GM18502 (cell line): ENCODE measurements at regions not wholly inside any gene's neighbourhood (a gene's known extent, or its start where the extent isn't known, plus 50 kb on each side); places are given as distances from the start of the nearest gene placed in this dataset.
"Not testable (repeated sequence)": the region's sequence is repeated elsewhere in the genome, so short reads cannot be mapped to it uniquely, and the experiment has no call there.

Experiments used
- ATAC-seq: cut with Tn5 transposase; IDR thresholded peaks from one replicate; pipeline ENCODE4 v1.9.1; 2021; ENCODE audit warnings: mild to moderate bottlenecking; ENCODE audit not compliant: unreplicated experiment, poor library complexity

DNA sequence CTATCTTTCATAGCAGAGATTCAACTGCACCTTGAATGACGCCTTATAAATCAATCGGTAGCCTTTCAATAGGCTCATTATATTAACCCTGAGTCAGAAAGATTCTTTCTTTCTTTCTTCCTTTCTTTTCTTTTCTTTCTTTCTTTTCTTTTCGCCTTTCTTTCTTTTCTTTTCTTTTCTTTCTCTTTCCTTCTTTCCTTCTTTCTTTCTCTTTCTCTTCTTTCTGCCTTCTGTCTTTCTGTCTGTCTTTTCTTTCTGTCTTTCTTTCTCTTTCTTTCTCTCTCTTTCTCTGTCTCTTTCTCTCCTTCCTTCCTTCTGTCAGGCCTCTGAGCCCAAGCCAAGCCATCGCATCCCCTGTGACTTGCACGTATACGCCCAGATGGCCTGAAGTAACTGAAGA lies 86.0 kb upstream of the CLINT1 start:
- ATAC-seq = no peak

DNA sequence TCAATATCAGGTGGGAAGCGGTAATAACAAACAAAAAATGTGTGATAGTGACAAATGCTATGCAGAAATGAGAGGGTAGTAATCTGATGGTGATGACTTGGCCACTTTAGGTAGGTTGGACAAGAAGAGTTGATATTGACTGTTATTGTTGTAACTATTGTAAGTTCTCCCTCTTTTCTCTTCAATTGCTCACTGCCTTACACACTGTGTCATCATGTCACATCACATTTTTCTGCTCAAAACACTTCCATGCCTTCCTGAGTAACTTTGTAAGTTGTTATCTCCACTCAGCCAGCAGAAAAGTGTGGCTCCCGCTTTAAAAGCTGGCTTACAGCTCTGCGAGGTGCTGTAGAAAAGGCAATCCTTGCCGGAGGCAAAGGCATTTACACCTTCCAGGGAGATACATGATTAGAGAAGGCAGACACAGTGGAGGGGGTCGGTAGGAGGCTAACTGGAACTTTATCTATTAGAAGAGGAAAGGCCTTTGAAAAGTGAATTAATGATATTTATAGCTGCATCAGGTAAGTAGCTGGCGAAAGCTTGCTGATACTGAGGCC lies 85.2 kb upstream of the CLINT1 start:
- ATAC-seq = no peak

DNA sequence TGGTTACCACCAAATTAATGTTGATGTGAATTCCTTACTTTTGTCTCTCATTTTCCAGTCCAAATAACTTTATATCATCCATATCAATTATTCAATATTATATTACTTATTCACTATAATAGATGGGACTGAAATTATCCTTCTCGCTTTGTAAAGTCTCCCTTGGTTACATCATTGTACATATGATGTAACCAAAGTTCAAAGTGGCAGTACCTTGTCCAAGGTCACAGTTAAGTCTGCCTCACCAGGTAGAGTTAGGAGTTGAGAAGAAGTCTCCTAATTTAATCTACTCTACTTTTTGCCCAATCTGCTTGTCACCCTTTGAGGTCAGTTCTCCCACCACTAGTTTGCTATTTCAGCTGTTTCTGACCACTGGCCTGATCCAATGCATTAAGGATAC lies 83.7 kb upstream of the CLINT1 start:
- ATAC-seq = no peak

DNA sequence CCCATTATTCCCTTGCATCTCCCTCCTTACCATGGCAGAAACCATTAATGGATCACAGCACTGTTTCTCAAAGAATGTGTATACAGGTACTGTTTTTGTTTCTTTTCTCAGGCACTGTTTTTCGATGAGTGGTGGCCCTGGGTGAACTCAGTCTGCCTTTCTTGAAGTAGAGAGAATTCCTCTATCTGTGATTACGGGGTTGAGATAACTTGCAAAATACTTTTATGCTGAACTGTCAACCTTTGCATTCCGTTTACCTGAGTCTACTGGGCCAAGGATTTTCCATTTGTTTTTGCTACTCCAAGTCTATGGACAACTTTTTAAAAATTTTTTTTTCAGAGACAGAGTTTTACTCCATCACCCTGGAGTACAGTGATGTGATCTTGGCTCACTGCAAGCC lies 82.7 kb upstream of the CLINT1 start:
- ATAC-seq = no peak

DNA sequence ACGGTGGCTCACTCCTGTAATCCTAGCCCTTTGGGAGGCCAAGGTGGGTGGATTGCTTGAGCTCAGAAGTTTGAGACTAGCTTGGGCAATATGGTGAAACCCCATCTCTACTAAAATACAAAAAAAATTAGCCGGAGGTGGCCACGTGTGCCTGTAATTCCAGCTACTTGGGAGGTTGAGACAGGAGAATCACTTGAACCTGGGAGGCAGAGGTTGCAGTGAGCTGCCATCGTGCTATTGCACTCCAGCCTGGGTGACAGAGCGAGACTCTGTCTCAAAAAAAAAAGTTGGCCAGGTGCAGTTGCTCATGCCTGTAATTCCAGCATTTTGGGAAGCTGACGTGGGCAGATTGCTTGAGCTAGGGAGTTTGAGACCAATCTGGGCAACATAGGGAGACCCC lies 79.2 kb upstream of the CLINT1 start:
- ATAC-seq = not testable (repeated sequence)

DNA sequence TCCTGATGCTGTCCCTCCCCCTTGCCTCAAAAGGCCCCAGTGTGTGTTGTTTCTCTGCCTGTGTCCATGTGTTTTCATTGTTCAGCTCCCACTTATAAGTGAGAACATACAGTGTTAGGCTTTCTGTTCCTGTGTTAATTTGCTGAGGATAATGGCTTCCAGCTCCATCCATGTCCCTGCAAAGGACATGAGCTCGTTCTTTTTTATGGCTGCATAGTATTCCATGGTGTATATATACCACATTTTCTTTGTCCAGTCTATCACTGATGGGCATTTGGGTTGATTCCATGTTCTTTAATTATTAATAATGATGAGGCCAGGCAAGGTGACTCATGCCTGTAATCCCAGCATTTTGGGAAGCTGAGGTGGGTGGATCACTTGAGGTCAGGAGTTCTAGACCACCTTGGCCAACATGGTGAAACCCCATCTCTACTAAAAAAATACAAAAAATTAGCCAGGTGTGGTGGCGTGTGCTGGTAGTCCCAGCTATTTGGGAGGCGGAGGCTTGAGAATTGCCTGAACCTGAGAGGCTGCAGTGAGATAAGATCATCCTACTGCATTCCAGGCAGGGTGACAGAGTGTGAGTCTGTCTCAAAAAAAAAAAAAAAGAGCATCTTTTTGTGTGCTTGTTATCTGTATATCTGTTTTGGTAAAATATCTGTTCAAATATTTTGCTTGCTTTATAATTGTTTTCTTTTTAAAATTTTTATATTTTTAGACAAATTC lies 78.0 kb upstream of the CLINT1 start:
- not testable (repeated sequence) for ATAC-seq

DNA sequence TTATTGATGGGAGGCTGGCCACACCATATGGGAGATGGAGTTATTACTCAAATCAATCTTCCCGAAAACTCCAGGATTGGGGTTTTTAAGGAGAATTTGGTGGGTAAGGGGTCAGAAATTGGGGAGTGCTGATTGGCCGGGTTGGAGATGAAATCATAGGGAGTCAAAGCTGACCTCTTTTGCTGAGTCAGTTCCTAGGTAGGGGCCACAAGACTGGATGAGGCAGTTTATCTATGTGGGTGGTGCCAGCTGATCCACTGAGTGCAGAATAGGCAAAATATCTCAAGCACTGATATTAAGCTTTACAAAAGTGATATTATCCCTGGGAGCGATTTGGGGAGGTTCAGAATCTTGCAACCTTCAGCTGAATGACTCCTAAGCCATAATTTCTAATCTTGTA lies 75.7 kb upstream of the CLINT1 start:
- no peak for ATAC-seq

DNA sequence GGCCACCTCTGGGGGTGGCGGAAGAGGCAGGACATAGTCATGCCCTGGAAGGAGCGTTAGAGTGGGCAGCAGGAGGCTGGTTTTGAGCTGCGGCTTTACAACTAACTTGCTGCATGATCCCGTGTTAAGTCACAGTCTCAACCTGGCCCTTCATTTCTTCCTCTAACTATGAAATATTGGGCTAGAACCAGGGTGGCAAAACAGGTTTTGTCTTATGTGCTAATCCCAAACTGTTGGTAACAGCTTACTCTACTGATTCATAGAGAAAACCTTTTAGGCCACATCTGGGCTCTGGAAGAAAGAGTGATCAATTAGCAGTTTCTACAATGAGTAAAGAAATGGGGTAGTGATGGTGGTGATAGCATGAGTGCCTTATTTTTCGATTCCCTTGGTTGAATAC lies 74.1 kb upstream of the CLINT1 start:
- ATAC-seq = no peak

DNA sequence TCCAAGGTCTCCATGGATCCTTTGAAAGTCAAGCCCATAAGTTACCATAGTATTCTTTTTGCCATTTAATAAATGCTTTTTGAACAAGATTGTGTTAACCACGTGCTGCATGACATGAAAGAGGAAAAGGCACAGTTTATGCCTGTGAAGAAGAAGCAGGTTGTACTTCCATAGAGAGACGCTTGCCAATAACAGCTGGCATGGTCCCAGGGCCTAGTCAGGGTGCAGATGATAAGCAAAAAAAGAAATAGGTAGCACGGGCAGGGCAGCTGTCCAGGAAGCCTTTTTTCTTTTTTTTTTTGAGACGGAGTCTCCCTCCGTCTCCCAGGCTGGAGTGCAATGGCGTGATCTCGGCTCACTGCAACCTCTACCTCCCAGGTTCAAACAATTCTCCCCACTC lies 71.8 kb upstream of the CLINT1 start:
- ATAC-seq = no peak

DNA sequence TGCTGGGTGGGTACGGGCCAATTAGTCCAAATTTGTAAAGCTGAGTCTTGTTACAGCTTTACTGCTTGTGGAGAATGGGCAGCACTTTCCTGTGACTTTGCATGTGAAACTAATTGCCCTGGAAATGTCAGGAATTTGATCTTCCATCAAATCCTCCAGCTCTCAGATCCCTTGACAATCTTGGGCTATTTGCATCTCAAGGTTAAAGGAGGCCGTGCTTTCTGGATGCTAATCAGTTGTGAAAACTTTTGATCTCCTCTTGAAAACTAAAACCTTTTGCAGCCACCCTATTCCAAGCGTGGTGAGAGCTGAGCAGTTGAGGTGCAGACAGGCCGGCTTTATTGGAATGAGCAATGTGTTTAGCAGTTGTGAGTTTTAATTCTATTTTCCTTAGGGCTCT lies 68.0 kb upstream of the CLINT1 start:
- ATAC-seq = no peak

DNA sequence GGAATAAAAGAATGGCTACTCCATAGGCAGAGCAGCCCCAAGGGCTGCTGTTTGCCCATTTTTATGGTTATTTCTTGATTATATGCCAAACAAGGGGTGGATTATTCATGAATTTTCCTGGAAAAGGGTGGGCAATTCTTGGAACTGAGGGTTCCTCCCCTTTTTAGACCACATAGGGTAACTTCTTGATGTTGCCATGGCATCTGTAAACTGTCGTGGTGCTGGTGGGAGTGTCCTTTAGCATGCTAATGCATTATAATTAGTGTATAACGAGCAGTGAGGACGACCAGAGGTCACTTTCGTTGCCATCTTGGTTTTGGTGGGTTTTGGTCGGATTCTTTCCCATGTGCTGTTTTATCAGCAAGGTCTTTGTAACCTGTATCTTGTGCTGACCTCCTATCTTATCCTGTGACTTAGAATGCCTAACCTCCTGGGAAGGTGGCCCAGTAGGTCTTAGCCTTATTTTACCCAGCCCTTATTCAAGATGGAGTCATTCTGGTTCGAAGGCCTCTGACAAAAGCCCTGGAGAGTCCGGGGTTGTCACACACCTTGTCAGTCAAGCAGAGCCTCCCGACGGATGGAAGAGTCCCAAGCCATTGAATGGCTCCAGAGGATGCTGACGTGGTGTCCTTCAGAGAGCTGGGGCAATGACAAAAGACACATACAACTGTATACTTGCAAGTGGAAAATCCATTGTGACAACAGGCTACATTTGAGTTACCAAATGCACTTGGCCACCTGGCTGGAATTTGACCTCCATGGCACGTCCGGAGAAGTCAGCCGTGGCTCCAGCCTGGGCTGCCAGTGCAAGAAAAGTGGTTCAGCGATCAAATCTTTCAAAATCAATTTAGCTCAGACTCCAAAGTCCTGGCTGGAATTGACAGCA lies 67.1 kb upstream of the CLINT1 start:
- ATAC-seq = no peak

DNA sequence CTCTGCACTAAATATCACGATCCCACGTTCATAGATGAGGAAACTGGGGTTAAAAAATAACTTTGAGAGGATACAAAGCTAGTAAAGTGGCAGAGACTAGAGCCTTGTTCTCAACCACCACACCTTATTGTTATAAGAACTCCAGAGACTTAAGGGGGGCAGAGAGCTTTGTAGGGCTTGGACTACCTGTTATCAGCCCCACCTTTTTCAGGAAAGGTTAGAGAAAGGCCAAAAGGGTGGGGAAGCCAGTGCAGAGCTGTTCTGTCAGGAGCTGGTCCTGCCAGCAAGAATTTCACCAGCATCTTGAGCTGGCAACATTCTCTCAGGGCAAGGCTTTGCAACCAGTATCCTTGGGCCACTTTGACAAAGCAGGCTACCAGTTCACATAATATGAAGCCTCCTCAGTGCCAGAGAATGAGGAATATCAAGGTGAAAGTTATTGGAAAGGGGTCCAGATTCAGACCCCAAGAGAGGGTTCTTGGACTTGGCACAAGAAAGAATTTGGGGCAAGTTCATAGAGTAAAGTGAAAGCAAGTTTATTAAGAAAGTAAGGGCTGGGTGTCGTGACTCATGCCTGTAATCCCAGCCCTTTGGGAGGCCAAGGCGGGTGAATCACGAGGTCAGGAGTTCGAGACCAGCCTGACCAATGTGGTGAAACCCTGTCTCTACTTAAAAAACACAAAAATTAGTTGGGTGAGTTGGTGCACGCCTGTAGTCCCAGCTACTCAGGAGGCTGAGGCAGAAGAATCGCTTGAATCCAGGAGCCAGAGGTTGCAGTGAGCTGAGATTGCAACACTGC lies 66.2 kb upstream of the CLINT1 start:
- ATAC-seq = no peak

DNA sequence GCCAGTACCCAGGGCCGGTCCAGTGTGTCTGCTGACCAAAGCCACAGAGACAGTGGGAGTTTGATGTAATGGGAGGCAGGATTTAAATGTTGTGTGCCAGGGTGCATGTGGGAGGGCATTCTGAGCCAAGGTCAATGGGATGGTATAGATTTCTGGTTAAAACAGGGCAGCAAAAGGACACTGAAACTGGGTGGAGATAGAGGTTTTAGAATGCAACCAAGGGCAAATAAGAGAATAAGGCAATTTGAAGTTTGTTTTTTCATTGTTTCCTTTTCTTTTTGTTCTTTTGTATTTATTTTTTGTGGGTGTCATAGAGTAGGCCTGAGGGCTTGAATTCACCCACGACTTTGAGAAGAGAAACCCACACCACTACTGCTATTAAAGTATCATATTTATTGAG lies 65.5 kb upstream of the CLINT1 start:
- no peak for ATAC-seq

DNA sequence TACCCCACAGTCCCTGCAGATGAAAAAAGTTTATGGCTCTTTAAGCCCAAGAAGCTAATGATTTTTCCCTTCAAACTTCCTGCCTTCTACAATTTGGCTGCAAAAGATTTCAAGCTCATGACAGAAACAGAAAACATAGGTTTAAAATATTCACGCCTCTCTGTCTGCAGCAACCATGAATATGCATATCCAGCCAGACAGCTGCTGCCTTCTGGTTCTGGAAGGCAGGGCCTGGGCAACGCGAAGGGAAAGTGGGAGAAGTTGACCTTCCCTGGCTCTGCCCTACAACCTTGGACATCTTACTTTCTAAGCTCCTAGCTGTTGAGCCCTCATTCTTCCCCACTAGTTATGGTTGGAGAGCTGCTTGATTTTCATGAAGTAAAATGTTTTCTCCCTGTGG lies 64.8 kb upstream of the CLINT1 start:
- ATAC-seq = no peak

DNA sequence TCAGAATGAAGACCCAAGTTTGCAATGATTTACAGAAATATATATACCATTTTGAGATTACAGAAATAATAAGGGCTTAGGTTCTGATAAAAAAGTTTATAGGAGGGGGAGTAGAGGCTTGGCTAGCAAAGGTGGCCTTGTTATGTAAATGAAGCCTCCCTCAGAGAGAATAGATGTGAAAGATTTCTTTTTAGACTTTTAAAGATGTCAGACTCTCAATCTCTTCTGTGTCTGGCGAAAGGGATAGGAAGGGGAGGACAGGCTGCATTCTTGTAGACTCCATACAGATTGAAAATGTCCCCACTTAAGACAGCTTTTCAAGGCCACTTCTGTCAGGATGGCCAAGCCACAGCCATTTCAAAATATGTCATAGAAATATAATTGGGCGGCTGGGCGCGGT lies 63.1 kb upstream of the CLINT1 start:
- ATAC-seq = no peak

DNA sequence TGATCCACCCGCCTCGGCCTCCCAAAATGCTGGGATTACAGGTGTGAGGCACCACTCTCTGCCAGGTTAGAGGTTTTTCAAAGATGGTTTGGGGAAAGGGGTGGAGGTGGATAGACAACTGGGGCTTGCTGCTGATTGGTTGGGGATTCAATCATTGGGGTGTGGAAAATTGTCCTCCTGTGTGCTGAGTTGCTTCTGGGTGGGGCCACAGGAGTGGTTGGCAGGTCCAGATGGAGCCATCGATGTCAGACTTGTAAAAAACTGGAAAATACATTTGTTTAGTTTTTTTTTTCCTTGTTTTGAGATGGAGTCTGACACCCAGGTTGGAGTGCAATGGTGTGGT lies 61.9 kb upstream of the CLINT1 start:
- no peak for ATAC-seq

DNA sequence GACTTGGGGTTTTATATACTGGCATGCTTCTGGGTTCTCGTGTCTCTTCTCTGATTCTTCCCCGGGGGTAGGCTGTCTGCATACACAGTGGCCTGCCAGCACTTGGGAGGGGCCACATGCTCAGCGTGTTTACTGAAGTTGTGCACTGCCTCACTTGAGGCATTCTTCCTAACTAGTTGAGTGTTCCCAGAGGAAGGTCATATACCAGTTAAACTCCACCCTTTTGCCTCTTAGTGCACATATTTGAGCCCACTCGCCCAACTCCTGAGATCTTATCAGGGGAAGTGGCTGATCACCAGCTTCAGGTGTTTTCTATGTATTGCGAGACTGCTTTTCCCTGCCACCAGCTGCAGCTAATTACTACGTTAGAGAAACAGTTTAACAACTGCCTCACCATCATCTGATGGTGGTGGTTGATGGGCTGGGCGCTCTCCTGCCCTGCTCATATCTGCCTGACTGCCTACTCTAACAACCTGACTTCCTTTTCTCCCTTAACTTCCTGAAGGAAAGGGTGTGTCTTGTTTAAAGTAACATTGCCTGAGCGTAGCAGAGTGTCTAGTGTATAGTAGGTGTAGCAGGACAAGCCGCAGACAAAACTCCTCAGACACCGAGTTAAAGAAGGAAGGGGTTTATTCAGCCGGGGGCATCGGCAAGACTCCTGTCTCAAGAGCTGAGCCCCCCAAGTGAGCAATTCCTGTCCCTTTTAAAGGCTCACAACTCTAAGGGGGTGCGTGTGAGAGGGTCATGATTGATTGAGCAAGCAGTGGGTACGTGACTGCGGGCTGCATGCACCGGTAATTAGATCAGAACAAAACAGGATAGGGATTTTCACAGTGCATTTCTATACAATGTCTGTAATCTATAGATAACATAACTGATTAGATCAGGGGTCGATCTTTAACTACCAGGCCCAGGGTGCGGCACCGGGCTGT lies 60.1 kb upstream of the CLINT1 start:
- peak; percentile 52 for ATAC-seq

DNA sequence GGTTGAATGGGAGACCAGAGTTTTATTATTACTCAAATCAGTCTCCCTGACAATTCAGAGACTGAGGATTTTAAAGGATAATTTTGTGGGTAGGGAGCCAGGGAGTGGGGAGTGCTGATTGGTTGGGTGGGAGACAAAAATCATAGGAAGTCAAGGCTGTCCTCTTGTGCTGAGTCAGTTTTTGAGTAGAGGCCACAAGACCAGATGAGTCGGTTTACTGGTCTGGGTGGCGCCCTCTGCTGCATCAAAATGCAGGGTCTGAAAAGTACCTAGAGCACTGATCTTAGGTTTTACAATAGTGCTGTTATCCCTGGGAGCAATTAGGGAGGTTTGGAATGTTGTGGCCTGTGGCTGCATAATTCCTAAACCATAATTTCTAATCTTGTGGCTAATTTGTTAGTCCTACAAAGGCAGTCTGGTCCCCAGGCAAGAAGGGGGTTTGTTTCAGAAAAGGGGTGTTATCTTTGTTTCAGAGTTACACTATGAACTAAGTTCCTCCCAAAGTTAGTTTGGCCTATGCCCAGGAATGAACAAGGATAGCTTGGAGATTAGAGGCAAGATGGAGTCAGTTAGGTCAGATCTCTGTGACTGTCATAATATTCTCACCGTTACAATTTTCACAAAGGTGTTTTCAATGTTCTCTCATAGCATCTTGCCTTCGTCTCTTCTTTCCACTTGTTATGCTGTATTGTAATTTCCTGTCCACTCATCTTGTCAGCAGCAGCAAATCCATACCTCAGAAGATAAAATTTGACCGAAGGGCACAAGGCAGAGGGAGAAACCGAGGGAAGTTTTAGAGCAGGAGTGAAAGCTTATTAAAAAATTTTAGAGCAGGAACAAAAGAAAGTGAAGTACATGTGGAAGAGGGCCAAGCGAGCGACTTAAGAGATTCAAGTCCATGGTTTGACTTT lies 59.2 kb upstream of the CLINT1 start:
- ATAC-seq = peak; percentile 76

DNA sequence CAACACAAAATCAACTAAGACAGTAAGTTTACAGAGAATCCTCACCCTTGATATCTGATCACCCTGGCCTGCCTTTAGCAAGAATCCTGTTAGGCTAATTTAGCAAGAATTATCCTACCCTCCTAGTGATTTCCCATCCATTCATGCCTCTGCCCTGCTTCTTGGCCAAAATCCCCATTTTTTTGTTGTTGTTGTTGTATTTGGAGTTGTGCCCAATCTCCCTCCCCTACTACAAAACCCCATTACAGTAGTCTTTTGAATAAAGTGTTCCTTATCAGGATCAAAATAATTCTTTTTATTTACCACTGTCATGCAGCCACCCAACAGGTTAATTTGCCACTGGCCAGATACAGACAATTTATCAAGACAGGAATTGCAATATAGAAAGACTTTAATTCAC lies 58.5 kb upstream of the CLINT1 start:
- ATAC-seq = no peak
